Neural crest cell (in vitro differentiated cells): ENCODE measurements at regions not wholly inside any gene's neighbourhood (a gene's known extent, or its start where the extent isn't known, plus 50 kb on each side); places are given as distances from the start of the nearest gene placed in this dataset.

Experiments used
- DNase-seq: peaks from one replicate; pipeline ENCODE4 v3.0.0; 2021; ENCODE audit warnings: low read depth, mixed read lengths, low spot score
- H3K27ac Mint-ChIP-seq: one replicate; pipeline ENCODE4 v1.8.0; 2021; ENCODE audit warnings: mild to moderate bottlenecking, mixed read lengths; ENCODE audit not compliant: unreplicated experiment
- H3K27me3 Mint-ChIP-seq: 2 replicates; pipeline ENCODE4 v1.8.0; 2021; ENCODE audit warnings: low read depth, mild to moderate bottlenecking, mixed read lengths
- H3K36me3 Mint-ChIP-seq: 2 replicates; pipeline ENCODE4 v1.8.0; 2021; ENCODE audit warnings: low read depth, mild to moderate bottlenecking, mixed read lengths
- H3K4me1 Mint-ChIP-seq: 2 replicates; pipeline ENCODE4 v1.8.0; 2021; ENCODE audit warnings: mixed read lengths
- H3K4me3 Mint-ChIP-seq: one replicate; pipeline ENCODE4 v1.8.0; 2021; ENCODE audit warnings: mild to moderate bottlenecking, mixed read lengths
- H3K9me3 Mint-ChIP-seq: 2 replicates; pipeline ENCODE4 v1.8.0; 2021; ENCODE audit warnings: mixed read lengths
- CTCF ChIP-seq: fragments of 200-600 bp; sonication (generic); conservative IDR thresholded peaks from 2 replicates; pipeline ENCODE4 v1.5.0; 2021; ENCODE audit warnings: antibody characterized with exemption, mild to moderate bottlenecking

- peak overlapping the region; percentile 43 for H3K27ac Mint-ChIP-seq
- no peak overlapping the region for H3K4me3 Mint-ChIP-seq
- no peaks in the 10 kb centered on the region for H3K36me3 Mint-ChIP-seq
- TF ChIP-seq CTCF, result no peak
- H3K9me3 Mint-ChIP-seq, result peaks cover 3% of the 10 kb centered on the region
- DNase-seq, result no peak
- no peaks in the 10 kb centered on the region for H3K27me3 Mint-ChIP-seq
- peaks cover 3% of the 10 kb centered on the region for H3K4me1 Mint-ChIP-seq
Observed at GRCh38 chr4:117284736-117285135, 199.4 kb upstream of the TRAM1L1 start.

- Mint-ChIP-seq H3K4me1 (no peaks in the 10 kb centered on the region), H3K36me3 (peaks cover 3% of the 10 kb centered on the region), H3K27ac (no peak overlapping the region), H3K27me3 (no peaks in the 10 kb centered on the region), H3K4me3 (no peak overlapping the region), H3K9me3 (no peaks in the 10 kb centered on the region)
- TF ChIP-seq CTCF, result no peak
- no peak for DNase-seq
Observed at GRCh38 chr4:117293784-117294183, 208.4 kb upstream of the TRAM1L1 start.

GRCh38 chr4:117302226-117302625 lies 216.8 kb upstream of the TRAM1L1 start:
- Mint-ChIP-seq H3K4me1 (no peaks in the 10 kb centered on the region), H3K4me3 (no peak overlapping the region), H3K36me3 (no peaks in the 10 kb centered on the region), H3K27me3 (no peaks in the 10 kb centered on the region), H3K27ac (no peak overlapping the region), H3K9me3 (no peaks in the 10 kb centered on the region)
- DNase-seq, result no peak
- TF ChIP-seq CTCF, result no peak

GRCh38 chr4:117311215-117311614 lies 225.8 kb upstream of the TRAM1L1 start:
- Mint-ChIP-seq H3K27me3 (no peaks in the 10 kb centered on the region), H3K4me3 (no peak overlapping the region), H3K9me3 (peaks cover 3% of the 10 kb centered on the region), H3K27ac (no peak overlapping the region), H3K36me3 (peaks cover 2% of the 10 kb centered on the region), H3K4me1 (no peaks in the 10 kb centered on the region)
- TF ChIP-seq CTCF, result no peak
- no peak for DNase-seq

GRCh38 chr4:117311989-117312388 lies 226.6 kb upstream of the TRAM1L1 start:
- Mint-ChIP-seq H3K36me3 (peaks cover 2% of the 10 kb centered on the region), H3K27me3 (no peaks in the 10 kb centered on the region), H3K27ac (no peak overlapping the region), H3K9me3 (peaks cover 3% of the 10 kb centered on the region), H3K4me1 (no peaks in the 10 kb centered on the region), H3K4me3 (no peak overlapping the region)
- no peak for TF ChIP-seq CTCF
- DNase-seq, result no peak
